Psoas muscle (tissue), 7 donors: ENCODE measurements at regions not wholly inside any gene's neighbourhood (a gene's known extent, or its start where the extent isn't known, plus 50 kb on each side); places are given as distances from the start of the nearest gene placed in this dataset.
"Not testable (repeated sequence)": the region's sequence is repeated elsewhere in the genome, so short reads cannot be mapped to it uniquely, and the experiment has no call there.

Source experiments
- ATAC-seq, 4 donors: fragments of 200-7000 bp; cut with Tn5 transposase; one replicate each; pipeline ENCODE4 v1.9.1; 2020; ENCODE audit warnings: moderate library complexity in 3 of 4, mild to moderate bottlenecking in 2 of 4
- DNase-seq, 2 donors: peaks; one replicate each; pipeline ENCODE4 v3.0.0-alpha.2; 2020
- H3K27ac ChIP-seq: fragments of 200-600 bp; one replicate; pipeline ENCODE4 v1.8.0; 2022
- H3K27me3 ChIP-seq, 3 donors: fragments of 200-600 bp in 1 of 3; one replicate each; pipeline versions ENCODE4 v1.6.1 to v1.8.0; 2013 to 2022; ENCODE audit warnings: low read length in 2 of 3, mild to moderate bottlenecking in 2 of 3, moderate library complexity in 1 of 3; ENCODE audit not compliant: insufficient read depth in 3 of 3
- H3K36me3 ChIP-seq, 2 donors: fragments of 200-600 bp in 1 of 2; one replicate each; pipeline versions ENCODE4 v1.6.1 to v1.8.0; 2013 to 2022; ENCODE audit warnings: low read depth in 1 of 2, mild to moderate bottlenecking in 1 of 2, moderate library complexity in 1 of 2; ENCODE audit not compliant: insufficient read depth in 1 of 2
- H3K4me1 ChIP-seq: fragments of 200-600 bp; one replicate; pipeline ENCODE4 v1.8.0; 2022
- H3K4me3 ChIP-seq: fragments of 200-600 bp; one replicate; pipeline ENCODE4 v1.8.0; 2022; ENCODE audit warnings: mild to moderate bottlenecking
- H3K9me3 ChIP-seq: fragments of 200-600 bp; one replicate; pipeline ENCODE4 v1.8.0; 2022
- CTCF ChIP-seq: fragments of 200-600 bp; IDR thresholded peaks from one replicate; pipeline ENCODE4 v1.8.0; 2022; ENCODE audit warnings: antibody characterized with exemption
- WGBS, 3 donors: extraction: QIAGEN DNeasy Blood & Tissue Kit; methylation state at CpG; one replicate each; pipeline versions ENCODE4 v1.1.6 to v1.1.7; 2013; 5-methylcytosine and 5-hydroxymethylcytosine counted together
- intact Hi-C, 2 donors: fragments of 100-400 bp; cut with DNase I; formaldehyde crosslinking; loops; one replicate each; pipeline versions ENCODE4 v1.11.0 to v1.14.2; 2022
- donor health status: healthy with polysubstance abuse.
- donor health status: DM: no; HTN: no; CAD: no; lungs with moderate emphysema.
- donor health status: Bipolar disorder and iron deficiency.
- donor health status: healthy.
- donor health status: DM: yes; HTN: yes; CAD: no.
- donor health status: DM: no; HTN: no; CAD: no.
- donor health status: DM: yes; HTN: yes; CAD: no.

GRCh38 chr7:142629588-142630260 lies 119.5 kb upstream of the PRSS1 start:
- DNase-seq (no peak), ATAC-seq (peak; percentile 88 to 92 (median 90))
- WGBS, 3 donors = 16 to 40% (median 25%) methylated on average over 15 of the region's 15 CpGs
- no peak for TF ChIP-seq CTCF
- Histone ChIP-seq H3K36me3 (no peaks in the 10 kb centered on the region), H3K4me1 (peaks cover 7% of the 10 kb centered on the region), H3K9me3 (no peaks in the 10 kb centered on the region), H3K4me3 (peak overlapping the region; percentile 36), H3K27me3 (no peaks in the 10 kb centered on the region), H3K27ac (peak overlapping the region; percentile 64)
- intact Hi-C loops = loop anchor here (5.0 to 10.0 kb wide), 3 partner anchors 83 to 153 kb away; no protein-coding TSS in a partner anchor

DNA sequence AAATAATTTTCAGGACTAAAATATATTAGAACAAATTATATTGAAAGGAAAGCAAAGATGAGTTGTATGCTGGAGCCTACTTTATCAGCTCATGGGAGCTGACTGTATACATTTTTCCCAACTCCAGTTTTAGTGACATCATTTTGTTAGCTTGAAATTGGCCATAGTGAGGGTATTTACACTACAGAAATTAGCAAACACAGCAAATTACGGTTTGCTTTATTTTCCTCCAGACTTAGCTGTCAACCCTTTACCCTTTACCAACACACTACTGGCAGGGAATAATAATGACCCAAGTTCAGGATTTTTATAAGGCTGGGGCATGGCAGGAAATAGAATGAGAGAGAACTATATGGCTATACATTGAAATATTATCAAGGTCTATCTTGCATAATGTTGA lies 120.3 kb upstream of the PRSS1 start:
- Histone ChIP-seq H3K36me3 (no peaks in the 10 kb centered on the region), H3K4me1 (peaks cover 7% of the 10 kb centered on the region), H3K9me3 (no peaks in the 10 kb centered on the region), H3K4me3 (no peak overlapping the region), H3K27ac (no peak overlapping the region), H3K27me3 (no peaks in the 10 kb centered on the region)
- DNase-seq (no peak), ATAC-seq (no peak)
- intact Hi-C loops = no loop called here
- TF ChIP-seq CTCF = no peak
- 79 to 89% (median 81%) methylated on average over 1 of the region's 1 CpG for WGBS, 3 donors

DNA sequence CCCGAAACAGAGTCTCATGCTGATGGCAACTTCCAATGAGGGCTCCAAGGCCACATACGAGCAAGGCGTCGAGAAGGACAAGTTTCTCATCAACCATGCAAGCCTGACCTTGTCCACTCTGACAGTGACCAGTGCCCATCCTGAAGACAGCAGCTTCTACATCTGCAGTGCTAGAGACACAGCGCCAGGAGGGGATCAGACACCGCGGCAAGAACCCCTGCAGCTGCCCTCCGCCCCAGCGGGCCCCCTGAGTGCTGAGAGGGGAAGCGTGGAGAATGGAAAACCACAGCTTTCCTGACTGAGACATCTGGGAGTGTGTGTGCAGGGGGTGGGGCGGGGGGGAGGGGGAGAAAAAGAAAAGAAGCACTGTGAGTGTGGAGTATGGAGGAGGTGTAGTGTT lies 122.0 kb upstream of the PRSS1 start:
- H3K4me1 ChIP-seq, H3K4me3 ChIP-seq, H3K27ac ChIP-seq, H3K27me3 ChIP-seq, H3K36me3 ChIP-seq, intact Hi-C loops, H3K9me3 ChIP-seq, DNase-seq, ATAC-seq: not testable (repeated sequence)
- whole genome bisulfite sequencing, 3 donors = 74 to 76% (median 75%) methylated on average over 11 of the region's 11 CpGs

DNA sequence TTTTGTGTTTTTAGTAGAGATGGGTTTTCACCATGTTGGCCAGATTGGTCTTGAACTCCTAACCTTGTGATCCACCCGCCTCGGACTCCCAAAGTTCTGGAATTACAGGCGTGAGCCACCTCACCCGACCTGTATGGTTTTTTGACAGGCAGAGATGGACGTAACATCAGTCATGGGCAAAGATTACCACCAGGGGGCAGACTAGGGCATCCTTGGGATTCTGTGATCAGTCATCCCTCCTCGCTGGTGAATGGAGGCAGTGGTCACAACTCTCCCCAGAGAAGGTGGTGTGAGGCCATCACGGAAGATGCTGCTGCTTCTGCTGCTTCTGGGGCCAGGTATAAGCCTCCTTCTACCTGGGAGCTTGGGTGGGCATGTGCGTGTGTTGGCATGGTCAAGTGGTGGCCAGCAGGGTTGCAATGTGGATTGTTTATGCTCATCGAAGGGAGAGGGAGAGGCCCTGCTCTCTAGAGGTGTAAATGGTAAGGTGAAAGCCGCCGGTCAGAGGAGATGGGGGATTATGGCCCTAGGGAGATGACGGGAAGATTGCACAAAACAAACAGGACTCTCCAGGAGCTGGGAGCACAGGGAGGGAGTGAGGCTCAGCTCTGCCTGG lies 122.7 kb upstream of the PRSS1 start:
- no peaks in the 10 kb centered on the region for H3K9me3 ChIP-seq
- H3K27me3 ChIP-seq = no peaks in the 10 kb centered on the region
- ATAC-seq (no peak), DNase-seq (peak; percentile 23 to 55)
- H3K4me3 ChIP-seq = no peak overlapping the region
- TF ChIP-seq CTCF = peak; percentile 25
- intact Hi-C loops = no loop called here
- no peaks in the 10 kb centered on the region for H3K4me1 ChIP-seq
- H3K27ac ChIP-seq = no peak overlapping the region
- H3K36me3 ChIP-seq = no peaks in the 10 kb centered on the region
- 62 to 68% (median 64%) methylated on average over 12 of the region's 12 CpGs for WGBS, 3 donors

- WGBS, 3 donors = 90 to 97% (median 93%) methylated on average over 2 of the region's 2 CpGs
- H3K9me3 ChIP-seq, H3K4me3 ChIP-seq, H3K27me3 ChIP-seq, H3K4me1 ChIP-seq, H3K27ac ChIP-seq, H3K36me3 ChIP-seq, ATAC-seq, DNase-seq, intact Hi-C loops: not testable (repeated sequence)
Observed at GRCh38 chr7:142625216-142625615, 124.1 kb upstream of the PRSS1 start.
